Trophoblast cell (in vitro differentiated cells and primary cell): ENCODE measurements at regions not wholly inside any gene's neighbourhood (a gene's known extent, or its start where the extent isn't known, plus 50 kb on each side); places are given as distances from the start of the nearest gene placed in this dataset.

Source experiments
- DNase-seq, 2 donors: peaks; one replicate each; pipeline ENCODE4 v3.0.0-alpha.2; 2016
- H2AFZ ChIP-seq: 2 replicates; pipeline ENCODE4 v1.6.1; 2013; ENCODE audit warnings: low read length, moderate library complexity, mild to moderate bottlenecking; ENCODE audit not compliant: insufficient read depth, poor library complexity
- H2AK5ac ChIP-seq: 2 replicates; pipeline ENCODE4 v1.6.1; 2013; ENCODE audit warnings: mild to moderate bottlenecking, low read length
- H2BK120ac ChIP-seq: 2 replicates; pipeline ENCODE4 v1.6.1; 2013; ENCODE audit warnings: low read length, mild to moderate bottlenecking, moderate library complexity; ENCODE audit not compliant: insufficient read depth, poor library complexity
- H2BK12ac ChIP-seq: 2 replicates; pipeline ENCODE4 v1.6.1; 2013; ENCODE audit warnings: mild to moderate bottlenecking, low read length, moderate library complexity
- H2BK5ac ChIP-seq: 2 replicates; pipeline ENCODE4 v1.6.1; 2013; ENCODE audit warnings: low read length, low read depth, moderate library complexity, mild to moderate bottlenecking; ENCODE audit not compliant: poor library complexity
- H3K14ac ChIP-seq: 2 replicates; pipeline ENCODE4 v1.6.1; 2013; ENCODE audit warnings: mild to moderate bottlenecking, low read length
- H3K18ac ChIP-seq: 2 replicates; pipeline ENCODE4 v1.6.1; 2013; ENCODE audit warnings: mild to moderate bottlenecking, low read length
- H3K23ac ChIP-seq: 2 replicates; pipeline ENCODE4 v1.6.1; 2013; ENCODE audit warnings: low read length
- H3K27ac ChIP-seq: 2 replicates; pipeline ENCODE4 v1.5.1; 2013; ENCODE audit warnings: low read depth, mild to moderate bottlenecking, inconsistent platforms, low read length, moderate library complexity
- H3K27me3 ChIP-seq: 2 replicates; pipeline ENCODE4 v1.6.1; 2013; ENCODE audit warnings: inconsistent platforms, mild to moderate bottlenecking, low read length, moderate library complexity; ENCODE audit not compliant: insufficient read depth
- H3K36me3 ChIP-seq, 2 experiments: 1 replicate in 1 of 2; 2 replicates in 1 of 2; pipeline ENCODE4 v1.6.1; 2013; ENCODE audit warnings: low read length in 2 of 2, mild to moderate bottlenecking in 2 of 2, moderate library complexity in 1 of 2; ENCODE audit not compliant: insufficient read depth in 2 of 2, control insufficient read depth in 1 of 2
- H3K4ac ChIP-seq: 2 replicates; pipeline ENCODE4 v1.6.1; 2013; ENCODE audit warnings: low read depth, mild to moderate bottlenecking, low read length, moderate library complexity
- H3K4me1 ChIP-seq, 2 experiments: 1 replicate in 1 of 2; 2 replicates in 1 of 2; pipeline ENCODE4 v1.6.1; 2013; ENCODE audit warnings: low read length in 2 of 2, mild to moderate bottlenecking in 2 of 2, moderate library complexity in 1 of 2; ENCODE audit not compliant: insufficient read depth in 2 of 2, control insufficient read depth in 1 of 2
- H3K4me2 ChIP-seq: 2 replicates; pipeline ENCODE4 v1.6.1; 2013; ENCODE audit warnings: inconsistent platforms, mild to moderate bottlenecking, low read length, moderate library complexity
- H3K4me3 ChIP-seq: 2 replicates; pipeline ENCODE4 v1.5.1; 2013; ENCODE audit warnings: mild to moderate bottlenecking, low read depth, low read length, inconsistent platforms
- H3K79me1 ChIP-seq: one replicate; pipeline ENCODE4 v1.6.1; 2013; ENCODE audit warnings: low read length
- H3K79me2 ChIP-seq: 2 replicates; pipeline ENCODE4 v1.6.1; 2013; ENCODE audit warnings: low read length, mild to moderate bottlenecking; ENCODE audit not compliant: control insufficient read depth, insufficient read depth, poor library complexity
- H3K9ac ChIP-seq: 2 replicates; pipeline ENCODE4 v1.6.1; 2013; ENCODE audit warnings: mild to moderate bottlenecking, low read length
- H3K9me3 ChIP-seq: 2 replicates; pipeline ENCODE4 v1.6.1; 2013; ENCODE audit warnings: low read depth, mild to moderate bottlenecking, control low read depth, inconsistent platforms, low read length; ENCODE audit not compliant: insufficient read depth
- H4K12ac ChIP-seq: 2 replicates; pipeline ENCODE4 v1.6.1; 2013; ENCODE audit warnings: low read depth, mild to moderate bottlenecking, low read length, moderate library complexity
- H4K8ac ChIP-seq: 2 replicates; pipeline ENCODE4 v1.6.1; 2013; ENCODE audit warnings: low read depth, mild to moderate bottlenecking, low read length, moderate library complexity
- H4K91ac ChIP-seq: one replicate; pipeline ENCODE4 v1.6.1; 2013; ENCODE audit warnings: low read depth, mild to moderate bottlenecking, low read length, moderate library complexity
- WGBS: extraction: QIAGEN DNeasy Blood & Tissue Kit; methylation state at CpG from one replicate; pipeline ENCODE4 v1.1.7; 2013; ENCODE audit warnings: missing lambda C conversion rate; ENCODE audit not compliant: insufficient read length, insufficient coverage; ENCODE audit errors: extremely low coverage; 5-methylcytosine and 5-hydroxymethylcytosine counted together

DNA sequence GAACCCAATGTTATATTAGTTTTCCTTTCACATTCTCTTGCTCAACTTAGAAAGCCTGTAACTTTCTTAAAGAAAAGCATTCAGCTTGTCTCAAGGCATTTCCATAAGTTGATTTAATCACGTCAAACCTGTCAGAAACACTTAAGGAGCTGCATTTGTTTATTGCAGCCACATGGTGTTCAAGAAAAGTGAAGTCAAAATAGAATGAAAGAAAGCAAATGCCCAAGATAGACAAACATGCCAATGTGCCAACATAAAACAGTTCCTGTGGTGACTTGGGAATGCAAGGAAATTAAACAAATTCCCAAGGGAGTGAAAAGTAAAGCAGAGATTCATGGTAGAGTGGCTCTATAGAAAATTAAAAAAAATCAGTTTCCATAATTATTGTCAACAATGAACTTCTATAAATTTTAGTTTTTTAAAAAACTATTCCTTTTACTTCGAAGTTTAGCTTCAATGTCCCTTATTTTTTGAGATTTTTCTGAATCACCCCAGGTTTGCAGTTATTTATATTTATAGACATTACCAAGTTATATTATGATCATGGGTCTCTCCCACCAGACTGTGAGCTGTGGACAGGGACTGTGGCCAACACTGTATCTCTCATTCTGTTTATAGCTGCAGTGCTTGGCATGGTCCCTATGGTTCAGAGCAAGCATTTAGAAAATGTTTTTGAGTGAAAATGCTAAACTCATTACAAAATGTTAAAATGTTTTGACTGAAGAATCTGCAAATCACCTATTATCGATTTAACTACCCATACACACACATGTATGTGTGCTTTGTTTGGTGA is 887.4 kb downstream of the REEP3 start:
- no peak overlapping the region for H2AFZ ChIP-seq
- no peak overlapping the region for H3K18ac ChIP-seq
- H3K4me3 ChIP-seq = no peak overlapping the region
- no peak overlapping the region for H3K4ac ChIP-seq
- no peak for DNase-seq
- no peaks in the 10 kb centered on the region for H3K27me3 ChIP-seq
- no peak overlapping the region for H2BK120ac ChIP-seq
- WGBS = no CpG with 5 or more reads among the region's 3 CpGs
- no peaks in the 10 kb centered on the region for H3K4me1 ChIP-seq
- no peaks in the 10 kb centered on the region for H3K79me2 ChIP-seq
- no peak overlapping the region for H4K12ac ChIP-seq
- no peak overlapping the region for H4K8ac ChIP-seq
- H3K27ac ChIP-seq = no peak overlapping the region
- H3K36me3 ChIP-seq = no peaks in the 10 kb centered on the region
- H3K9me3 ChIP-seq = no peaks in the 10 kb centered on the region
- H2BK5ac ChIP-seq = no peak overlapping the region
- no peak overlapping the region for H3K4me2 ChIP-seq
- peaks cover 2% of the 10 kb centered on the region for H3K79me1 ChIP-seq
- no peak overlapping the region for H3K23ac ChIP-seq
- no peak overlapping the region for H4K91ac ChIP-seq
- H2BK12ac ChIP-seq = no peak overlapping the region
- H3K9ac ChIP-seq = no peak overlapping the region
- H2AK5ac ChIP-seq = no peak overlapping the region
- H3K14ac ChIP-seq = no peak overlapping the region

DNA sequence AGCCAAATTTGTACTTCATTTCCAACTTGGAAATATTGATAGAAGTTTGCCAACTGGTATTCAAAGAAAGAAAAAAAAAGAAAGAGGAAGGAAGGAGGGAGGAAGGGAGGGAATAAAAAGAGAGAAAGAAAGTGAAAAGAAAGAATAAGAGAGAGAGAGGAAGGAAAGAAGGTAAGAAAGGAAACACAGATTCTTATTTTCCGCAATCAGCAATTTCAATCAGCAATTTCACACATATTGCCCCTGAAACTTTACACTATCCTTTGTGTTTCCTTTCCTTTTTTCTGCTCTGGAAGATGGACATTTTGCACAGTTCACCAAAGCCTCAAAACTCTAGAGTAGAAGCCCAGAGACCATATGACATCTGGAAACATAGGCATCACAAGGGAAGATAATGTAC is 888.1 kb downstream of the REEP3 start:
- no peaks in the 10 kb centered on the region for H3K36me3 ChIP-seq
- no peak overlapping the region for H2AFZ ChIP-seq
- no peaks in the 10 kb centered on the region for H3K27me3 ChIP-seq
- H3K23ac ChIP-seq = no peak overlapping the region
- no peak overlapping the region for H4K91ac ChIP-seq
- WGBS = no CpG with 5 or more reads among the region's 1 CpG
- no peak overlapping the region for H3K14ac ChIP-seq
- no peak overlapping the region for H2BK5ac ChIP-seq
- H3K4me3 ChIP-seq = no peak overlapping the region
- no peak for DNase-seq
- no peak overlapping the region for H4K8ac ChIP-seq
- H3K79me1 ChIP-seq = peaks cover 2% of the 10 kb centered on the region
- H3K18ac ChIP-seq = no peak overlapping the region
- H3K27ac ChIP-seq = no peak overlapping the region
- no peaks in the 10 kb centered on the region for H3K79me2 ChIP-seq
- H2BK12ac ChIP-seq = no peak overlapping the region
- H2AK5ac ChIP-seq = no peak overlapping the region
- no peaks in the 10 kb centered on the region for H3K4me1 ChIP-seq
- no peak overlapping the region for H2BK120ac ChIP-seq
- no peak overlapping the region for H3K4ac ChIP-seq
- no peak overlapping the region for H3K4me2 ChIP-seq
- no peak overlapping the region for H3K9ac ChIP-seq
- no peaks in the 10 kb centered on the region for H3K9me3 ChIP-seq
- H4K12ac ChIP-seq = no peak overlapping the region

DNA sequence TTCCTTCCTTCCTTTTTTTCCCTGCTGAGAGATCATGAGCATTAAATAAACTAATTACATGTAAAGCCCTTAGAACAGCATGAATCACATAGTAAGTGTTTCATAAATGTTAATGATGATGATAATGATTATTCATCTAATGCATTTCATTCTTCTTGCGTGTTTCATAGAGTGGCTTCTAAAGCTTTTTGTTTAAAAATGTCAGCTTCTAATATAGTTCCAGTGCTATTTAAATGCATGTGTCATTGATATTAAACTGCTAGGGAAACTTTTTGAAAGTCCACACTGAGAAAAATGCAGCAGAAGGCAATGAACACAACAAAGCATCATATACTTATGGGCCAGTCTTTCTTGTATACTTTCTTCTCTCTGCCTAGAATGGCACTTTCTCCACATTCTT is 894.8 kb downstream of the REEP3 start:
- no peak overlapping the region for H2AK5ac ChIP-seq
- no peaks in the 10 kb centered on the region for H3K79me2 ChIP-seq
- H3K9ac ChIP-seq = no peak overlapping the region
- H3K4me1 ChIP-seq = no peaks in the 10 kb centered on the region
- no peak overlapping the region for H4K12ac ChIP-seq
- H3K4ac ChIP-seq = no peak overlapping the region
- H3K18ac ChIP-seq = no peak overlapping the region
- H3K36me3 ChIP-seq = no peaks in the 10 kb centered on the region
- no peak overlapping the region for H3K27ac ChIP-seq
- no peaks in the 10 kb centered on the region for H3K9me3 ChIP-seq
- no peak overlapping the region for H2BK5ac ChIP-seq
- H3K4me2 ChIP-seq = no peak overlapping the region
- DNase-seq = no peak
- H4K8ac ChIP-seq = no peak overlapping the region
- WGBS = no CpG with 5 or more reads among the region's 1 CpG
- no peaks in the 10 kb centered on the region for H3K79me1 ChIP-seq
- H2BK12ac ChIP-seq = no peak overlapping the region
- H3K23ac ChIP-seq = no peak overlapping the region
- no peak overlapping the region for H3K14ac ChIP-seq
- H2BK120ac ChIP-seq = no peak overlapping the region
- H2AFZ ChIP-seq = no peak overlapping the region
- no peaks in the 10 kb centered on the region for H3K27me3 ChIP-seq
- H4K91ac ChIP-seq = no peak overlapping the region
- H3K4me3 ChIP-seq = no peak overlapping the region

DNA sequence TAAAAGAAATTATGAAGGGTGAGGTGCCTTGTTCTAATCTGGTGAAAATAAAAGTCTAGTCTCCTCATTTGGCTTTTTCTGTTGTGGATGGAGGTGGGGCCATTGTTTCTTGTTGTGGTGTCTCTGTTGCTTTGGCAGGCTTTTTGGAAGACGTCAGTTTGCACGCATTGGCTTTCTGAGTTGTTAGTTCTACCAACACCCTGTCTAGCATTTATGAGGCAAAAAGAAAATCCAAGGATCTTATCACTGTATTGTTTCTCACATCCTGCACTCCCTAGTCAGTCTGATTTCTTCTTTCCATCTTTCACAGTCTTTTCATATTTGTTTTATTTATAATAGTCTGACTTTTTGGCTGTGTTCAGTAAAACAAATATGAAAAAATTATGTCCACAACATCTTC is 898.3 kb downstream of the REEP3 start:
- no peak overlapping the region for H3K27ac ChIP-seq
- H3K36me3 ChIP-seq = no peaks in the 10 kb centered on the region
- WGBS = no CpG with 5 or more reads among the region's 2 CpGs
- H3K79me2 ChIP-seq = no peaks in the 10 kb centered on the region
- H2BK12ac ChIP-seq = no peak overlapping the region
- no peaks in the 10 kb centered on the region for H3K79me1 ChIP-seq
- no peak overlapping the region for H3K4me3 ChIP-seq
- H2BK120ac ChIP-seq = no peak overlapping the region
- H3K14ac ChIP-seq = no peak overlapping the region
- no peak overlapping the region for H2BK5ac ChIP-seq
- no peaks in the 10 kb centered on the region for H3K27me3 ChIP-seq
- no peak overlapping the region for H4K8ac ChIP-seq
- no peak overlapping the region for H4K12ac ChIP-seq
- DNase-seq = no peak
- H3K9me3 ChIP-seq = no peaks in the 10 kb centered on the region
- no peak overlapping the region for H3K23ac ChIP-seq
- no peak overlapping the region for H3K4ac ChIP-seq
- H3K4me2 ChIP-seq = no peak overlapping the region
- no peak overlapping the region for H3K18ac ChIP-seq
- H3K4me1 ChIP-seq = no peaks in the 10 kb centered on the region
- no peak overlapping the region for H2AFZ ChIP-seq
- no peak overlapping the region for H2AK5ac ChIP-seq
- no peak overlapping the region for H3K9ac ChIP-seq
- no peak overlapping the region for H4K91ac ChIP-seq
